Right lobe of liver (tissue), 4 donors: ENCODE measurements at regions not wholly inside any gene's neighbourhood (a gene's known extent, or its start where the extent isn't known, plus 50 kb on each side); places are given as distances from the start of the nearest gene placed in this dataset.

Source experiments
- POLR2A ChIP-seq: fragments of 450-650 bp; IDR thresholded peaks from one replicate; pipeline ENCODE4 v1.6.1; 2017; ENCODE audit warnings: antibody characterized with exemption, mild to moderate bottlenecking
- TF ChIP-seq, protein P1 (sequence below), 4 donors: fragments of 200-600 bp in 3 of 4; fragments of 450-650 bp in 1 of 4; IDR thresholded peaks; one replicate each; pipeline versions ENCODE4 v1.5.1 to v1.8.0; 2016 to 2022; ENCODE audit warnings: antibody characterized with exemption in 4 of 4, mild to moderate bottlenecking in 2 of 4
- donor health status: DM: no; HTN: no; CAD: no.
- donor health status: DM: no; HTN: no; CAD: no.
- donor health status: DM: no; HTN: yes; CAD: no.

DNA sequence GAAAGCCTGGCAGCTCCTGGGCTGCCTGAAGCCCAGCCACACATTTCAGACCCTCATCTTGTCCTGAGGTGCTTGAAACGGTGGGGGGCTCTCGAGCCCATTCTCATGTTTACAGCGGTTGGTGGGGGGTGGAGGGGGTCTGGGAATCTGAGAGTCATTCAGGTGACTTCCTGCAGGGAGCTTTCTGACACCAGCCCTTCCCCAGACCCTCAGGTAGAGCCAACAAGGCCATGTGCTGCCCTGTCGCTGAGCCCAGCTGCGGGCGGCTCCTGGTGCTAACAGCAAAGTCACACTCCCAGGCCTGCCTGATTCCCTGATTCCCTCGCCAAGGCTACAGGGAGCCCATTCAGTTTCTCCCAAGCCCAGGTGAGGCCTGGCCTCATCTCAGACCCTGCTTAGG, 324.9 kb upstream of the MEX3C start:
- TF ChIP-seq, protein P1, sequence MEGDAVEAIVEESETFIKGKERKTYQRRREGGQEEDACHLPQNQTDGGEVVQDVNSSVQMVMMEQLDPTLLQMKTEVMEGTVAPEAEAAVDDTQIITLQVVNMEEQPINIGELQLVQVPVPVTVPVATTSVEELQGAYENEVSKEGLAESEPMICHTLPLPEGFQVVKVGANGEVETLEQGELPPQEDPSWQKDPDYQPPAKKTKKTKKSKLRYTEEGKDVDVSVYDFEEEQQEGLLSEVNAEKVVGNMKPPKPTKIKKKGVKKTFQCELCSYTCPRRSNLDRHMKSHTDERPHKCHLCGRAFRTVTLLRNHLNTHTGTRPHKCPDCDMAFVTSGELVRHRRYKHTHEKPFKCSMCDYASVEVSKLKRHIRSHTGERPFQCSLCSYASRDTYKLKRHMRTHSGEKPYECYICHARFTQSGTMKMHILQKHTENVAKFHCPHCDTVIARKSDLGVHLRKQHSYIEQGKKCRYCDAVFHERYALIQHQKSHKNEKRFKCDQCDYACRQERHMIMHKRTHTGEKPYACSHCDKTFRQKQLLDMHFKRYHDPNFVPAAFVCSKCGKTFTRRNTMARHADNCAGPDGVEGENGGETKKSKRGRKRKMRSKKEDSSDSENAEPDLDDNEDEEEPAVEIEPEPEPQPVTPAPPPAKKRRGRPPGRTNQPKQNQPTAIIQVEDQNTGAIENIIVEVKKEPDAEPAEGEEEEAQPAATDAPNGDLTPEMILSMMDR (IDR thresholded peaks at IDR 0.05) = no peak
- no peak for TF ChIP-seq POLR2A
